ENCODE measurements at regions not wholly inside any gene's neighbourhood (a gene's known extent, or its start where the extent isn't known, plus 50 kb on each side); places are given as distances from the start of the nearest gene placed in this dataset.

- no peak for DNase-seq
Observed at GRCh38 chr1:198042168-198042567, 114.6 kb upstream of the NEK7 start.

- no peak for DNase-seq
Observed at GRCh38 chr1:198047913-198048312, 108.9 kb upstream of the NEK7 start.

- DNase-seq, result no peak
Observed at GRCh38 chr1:198054510-198054909, 102.3 kb upstream of the NEK7 start.

DNA sequence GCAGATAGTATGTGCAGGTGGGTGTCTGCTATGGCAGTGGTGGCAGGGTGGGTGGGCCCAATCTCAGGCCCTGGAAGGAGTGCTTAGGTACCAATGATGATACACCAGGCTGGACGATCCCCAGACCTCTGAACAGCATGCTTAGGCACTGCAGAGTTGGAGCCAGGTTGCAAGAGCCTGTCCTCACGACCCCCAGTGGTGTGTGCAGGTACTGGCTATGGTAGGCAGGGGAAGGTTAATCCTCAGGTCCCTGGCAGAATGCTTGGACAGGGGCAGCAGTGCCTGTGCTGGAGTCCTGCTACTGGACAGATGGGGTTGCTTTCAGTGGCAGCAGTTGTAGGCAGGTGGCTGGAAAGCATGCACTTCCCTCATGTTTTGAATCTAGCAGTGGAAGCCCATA, 100.5 kb upstream of the NEK7 start:
- no peak for DNase-seq

DNA sequence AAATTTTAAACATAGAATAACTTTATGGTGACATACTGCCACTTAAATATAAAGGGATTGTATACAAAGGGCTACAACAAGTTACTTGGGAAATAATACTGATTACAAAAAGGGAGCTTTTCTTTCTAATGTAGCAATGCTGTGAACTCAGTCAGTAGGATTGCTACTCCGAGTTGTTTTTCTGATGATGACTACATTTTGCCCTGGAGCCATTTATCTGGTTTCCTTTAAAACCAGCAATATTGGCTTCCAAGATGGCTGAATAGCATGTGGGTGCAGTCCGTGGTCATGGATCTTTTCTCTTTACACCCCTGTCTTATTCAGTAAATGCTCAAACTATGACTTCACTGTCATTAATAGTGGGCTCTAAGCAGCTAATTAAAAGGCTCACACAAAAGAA, 92.6 kb upstream of the NEK7 start:
- no peak for DNase-seq

DNA sequence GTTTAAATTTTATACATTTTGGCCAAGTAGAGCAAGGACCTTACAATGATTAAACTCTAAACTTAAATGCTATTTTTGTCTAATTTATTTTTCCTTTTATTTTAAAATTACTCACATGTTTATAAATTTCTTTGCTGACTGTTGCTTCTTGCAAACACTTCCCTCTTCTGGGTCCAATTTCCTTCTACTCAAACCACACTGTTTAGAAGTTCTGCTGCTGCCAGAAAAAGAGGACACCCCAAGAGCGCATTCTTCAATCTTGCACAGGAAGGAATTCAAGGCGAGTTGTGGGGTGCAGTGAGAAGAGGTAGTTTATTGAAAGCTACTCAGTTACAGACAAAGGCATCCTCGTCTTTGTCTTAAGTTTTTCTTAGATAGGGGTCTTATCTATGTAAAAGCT, 88.5 kb upstream of the NEK7 start:
- DNase-seq, result no peak

GRCh38 chr1:198072177-198072576, 84.6 kb upstream of the NEK7 start:
- DNase-seq, result no peak

DNA sequence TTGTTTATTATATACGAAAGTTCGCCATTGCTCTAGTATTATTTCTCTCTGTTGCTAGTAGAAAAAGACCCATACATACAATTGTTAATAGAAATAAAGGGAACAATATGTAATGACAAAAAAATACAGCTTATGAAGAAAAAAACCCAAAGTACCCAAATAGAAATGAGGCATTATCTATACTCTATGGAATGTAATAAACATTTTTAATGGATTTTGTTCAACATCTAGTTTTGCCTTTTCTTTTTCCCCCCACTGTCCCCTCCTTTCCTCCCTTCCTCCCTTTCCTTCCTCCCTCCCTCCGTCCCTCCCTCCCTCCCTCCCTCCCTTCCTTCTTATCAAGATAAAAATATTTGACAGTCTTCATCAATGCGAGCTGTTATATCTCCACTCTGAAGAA, 81.5 kb upstream of the NEK7 start:
- no peak for DNase-seq

- DNase-seq, result no peak
Observed at GRCh38 chr1:198079432-198079951, 77.3 kb upstream of the NEK7 start.

DNA sequence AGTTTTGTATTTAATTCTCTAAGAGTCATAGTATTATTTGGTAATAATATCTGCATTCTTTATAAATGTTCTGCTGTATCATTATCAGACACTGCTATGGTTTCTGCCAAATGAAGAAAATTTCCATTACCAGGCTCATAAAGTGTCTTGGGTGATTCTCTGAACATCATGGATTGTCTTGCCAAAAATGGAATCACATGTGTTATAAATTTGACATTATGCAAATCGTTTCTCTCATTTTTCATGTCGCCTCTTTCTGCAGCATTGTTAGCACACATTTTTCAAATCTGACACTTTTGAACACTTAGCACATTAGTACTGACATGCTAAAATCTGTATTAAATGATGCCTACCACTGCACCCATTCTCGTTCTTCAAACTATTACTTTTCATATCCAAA, 74.2 kb upstream of the NEK7 start:
- DNase-seq, result no peak

DNA sequence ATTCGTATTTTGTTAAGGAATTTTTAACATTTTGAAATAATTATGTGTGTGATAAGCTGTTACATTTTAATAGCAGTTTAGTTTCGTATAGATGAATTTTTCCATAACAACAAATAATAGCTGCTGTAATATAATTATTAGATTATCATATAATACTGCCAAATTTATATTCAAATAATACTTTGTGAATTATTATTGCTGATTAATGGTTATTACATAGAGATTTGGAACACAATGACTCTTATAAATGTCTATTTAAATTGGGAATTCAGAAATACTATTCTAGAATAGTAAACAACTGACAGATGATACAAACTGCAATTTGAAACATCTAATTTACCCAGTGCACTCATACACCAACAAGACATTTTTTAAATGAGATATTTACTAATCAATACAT, 73.2 kb upstream of the NEK7 start:
- no peak for DNase-seq

DNA sequence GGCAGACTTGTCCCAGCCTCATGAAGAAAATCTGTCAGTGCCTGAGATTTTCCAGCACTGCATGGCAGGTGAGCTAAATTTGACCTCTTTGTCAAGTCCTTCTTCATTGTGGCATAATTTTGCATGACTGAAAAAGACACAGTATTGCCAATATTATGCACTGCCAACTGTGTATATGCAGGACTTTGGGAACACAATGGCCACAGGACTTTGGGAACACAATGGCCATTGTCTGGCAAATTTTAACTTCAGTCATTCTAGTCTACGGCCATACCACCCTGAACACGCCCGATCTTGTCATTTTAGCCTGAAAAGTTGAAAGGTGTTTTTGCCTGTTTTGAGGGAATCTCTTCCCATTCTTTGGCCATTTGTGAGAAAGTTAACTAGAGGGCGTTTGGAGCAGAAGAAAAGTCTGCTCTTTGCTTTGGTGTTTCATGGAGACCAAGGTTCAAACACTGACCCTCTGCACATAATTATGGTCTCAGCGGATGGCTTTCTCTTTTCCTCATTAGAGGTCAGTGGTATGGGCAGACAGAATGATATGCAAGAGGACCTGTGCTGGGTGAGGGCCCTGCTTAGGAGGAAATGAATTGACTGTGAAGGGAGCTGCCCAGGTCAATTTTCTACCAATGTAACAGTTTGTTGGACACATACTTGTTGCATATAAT, 72.4 kb upstream of the NEK7 start:
- no peak for DNase-seq

DNA sequence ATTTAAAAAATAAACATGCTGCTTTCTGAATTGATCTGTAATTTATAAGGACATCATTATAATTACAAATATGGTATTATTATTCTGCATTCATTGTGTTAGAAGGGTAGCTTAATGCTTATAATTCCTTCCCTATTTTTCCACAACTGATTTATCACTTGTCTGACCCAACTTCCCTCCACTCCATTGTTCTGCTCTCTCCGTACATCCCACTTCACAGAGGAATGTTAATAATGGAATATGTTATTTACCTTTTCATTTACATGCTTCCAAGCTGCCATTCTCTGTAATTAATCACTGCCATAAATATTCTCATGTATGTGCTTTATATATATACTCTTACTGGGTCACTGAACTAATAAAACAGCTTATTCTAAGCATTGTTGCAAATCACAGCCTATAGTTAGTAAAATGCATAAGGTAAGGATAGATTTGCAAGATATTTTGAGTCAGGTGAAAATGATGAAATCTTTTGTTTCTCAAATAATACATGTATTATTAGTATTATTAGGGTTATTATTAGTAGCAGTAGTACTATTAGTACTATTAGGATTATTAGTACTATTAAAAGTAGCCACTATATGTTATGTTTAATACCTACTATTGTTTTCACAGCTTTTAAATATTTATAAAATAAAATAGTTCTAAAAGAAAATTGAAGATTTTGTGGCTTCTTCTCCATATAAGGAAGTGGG, 70.6 kb upstream of the NEK7 start:
- no peak for DNase-seq

DNA sequence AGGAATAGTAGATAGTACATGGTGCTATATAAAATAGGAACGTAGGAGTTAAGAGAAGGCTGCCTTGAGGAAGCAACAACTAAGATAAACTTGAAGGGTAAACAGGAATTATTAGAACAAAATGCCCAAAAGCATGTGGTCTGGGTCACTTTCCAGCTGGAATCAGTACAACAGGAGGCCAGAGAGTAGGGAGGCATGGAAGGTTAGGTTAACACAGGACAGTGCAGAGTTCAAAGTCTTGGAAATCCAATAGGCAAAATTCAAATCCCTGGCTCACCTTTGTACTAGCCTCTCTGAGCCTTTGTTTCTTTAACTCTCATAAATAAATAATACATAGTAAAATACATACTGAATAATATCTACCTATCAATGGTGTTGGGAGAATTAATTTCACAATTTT, 69.0 kb upstream of the NEK7 start:
- no peak for DNase-seq

DNA sequence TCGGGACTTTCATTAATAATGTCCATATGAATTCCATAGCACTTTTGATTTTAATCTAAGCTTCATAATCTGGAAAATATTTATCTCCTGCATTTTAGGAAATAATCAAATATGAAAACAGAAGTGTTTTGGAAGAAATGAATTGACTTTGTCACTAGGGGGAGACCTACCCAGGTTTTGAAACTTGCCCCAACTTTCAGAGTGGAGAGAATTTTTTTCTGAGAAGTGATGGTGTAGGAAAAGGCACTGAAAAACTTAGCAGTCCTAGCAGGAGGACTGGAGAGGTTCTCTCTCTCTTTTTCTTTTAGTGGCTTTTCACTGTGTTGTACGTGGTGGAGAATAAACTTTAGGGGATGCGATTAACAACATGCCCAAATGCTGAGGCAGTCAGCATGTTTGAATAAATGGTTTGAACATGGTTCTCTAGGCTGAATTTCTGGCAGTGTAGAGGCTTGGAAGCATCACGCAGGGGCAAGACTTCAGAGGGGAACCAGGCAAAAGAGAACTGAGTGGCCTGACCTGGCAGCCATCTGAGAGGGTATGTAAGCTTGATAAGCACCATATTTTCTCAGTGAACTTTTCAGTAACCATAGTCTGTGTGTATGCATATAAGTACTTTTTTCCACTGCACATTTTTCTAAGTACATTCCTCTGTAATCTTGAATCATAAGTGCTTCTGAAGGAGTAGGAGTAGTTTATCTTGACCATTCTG, 68.3 kb upstream of the NEK7 start:
- peak; percentile 9 for DNase-seq

GRCh38 chr1:198096390-198096789, 60.4 kb upstream of the NEK7 start:
- DNase-seq, result no peak

DNA sequence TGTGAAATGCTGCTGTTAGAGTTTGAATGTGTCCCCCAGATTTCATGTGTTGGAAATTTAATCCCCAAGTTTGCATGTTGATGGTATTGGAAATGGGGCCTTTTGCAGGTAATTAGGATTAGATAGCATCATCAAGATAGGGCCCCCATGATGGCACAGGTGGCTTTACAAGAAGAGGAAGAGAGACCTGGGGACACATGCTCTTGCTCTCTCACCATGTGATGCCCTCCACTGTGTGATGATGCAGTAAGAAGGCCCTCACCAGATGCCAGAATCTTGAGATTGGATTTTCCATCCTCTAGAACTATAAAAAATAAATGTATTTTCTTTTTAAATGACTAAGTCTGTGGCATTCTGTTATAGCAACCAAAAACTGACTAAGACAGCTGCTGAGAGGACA, 57.0 kb upstream of the NEK7 start:
- no peak for DNase-seq

GRCh38 chr1:198101716-198102453, 54.9 kb upstream of the NEK7 start:
- no peak for DNase-seq

- no peak for DNase-seq
Observed at GRCh38 chr1:198102454-198102827, 54.4 kb upstream of the NEK7 start.

GRCh38 chr1:198105185-198105584, 51.6 kb upstream of the NEK7 start:
- DNase-seq, result no peak

DNA sequence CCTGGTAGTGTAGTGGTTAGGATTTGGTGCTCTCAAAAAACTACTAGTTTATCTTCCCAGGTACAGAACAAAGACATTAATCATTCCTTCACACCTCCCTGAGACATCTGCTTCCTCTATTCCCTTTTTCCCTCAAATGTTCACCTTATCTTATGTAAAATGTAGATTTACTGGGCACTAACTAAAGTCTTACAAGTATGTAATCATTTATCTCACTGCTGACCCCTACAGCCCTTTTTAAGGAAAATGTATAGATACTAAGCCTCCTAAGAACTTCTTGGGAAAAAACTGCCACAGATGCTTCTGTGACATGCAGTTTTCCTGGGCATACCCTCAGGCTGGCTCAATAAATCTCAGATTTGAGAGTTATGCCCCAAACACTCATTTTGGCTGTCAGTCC, 50.8 kb upstream of the NEK7 start:
- no peak for DNase-seq

Measured in NCI-H1436 (cell line).